HCT116 (cell line): ENCODE measurements at regions not wholly inside any gene's neighbourhood (a gene's known extent, or its start where the extent isn't known, plus 50 kb on each side); places are given as distances from the start of the nearest gene placed in this dataset.

Source experiments
- ATF3 ChIP-seq: IDR thresholded peaks from 2 replicates; pipeline ENCODE4 v1.6.1; 2012
- CEBPB ChIP-seq: IDR thresholded peaks from 2 replicates; pipeline ENCODE4 v1.6.1; 2012; ENCODE audit warnings: low read depth
- CTCF ChIP-seq, 3 experiments: fragments of 200-600 bp in 1 of 3; sonication (generic) in 1 of 3; IDR thresholded peaks in 2 of 3; conservative IDR thresholded peaks in 1 of 3; 2 replicates each; pipeline ENCODE4 v1.5.1; 2012 to 2017; ENCODE audit warnings: low read depth in 2 of 3, low read length in 2 of 3, antibody characterized with exemption in 1 of 3, borderline replicate concordance in 1 of 3, control low read depth in 1 of 3, mild to moderate bottlenecking in 1 of 3, mixed read lengths in 1 of 3, mixed run types in 1 of 3, moderate library complexity in 1 of 3; ENCODE audit not compliant: insufficient read depth in 1 of 3
- EZH2 ChIP-seq: fragments of 200-600 bp; sonication (generic); IDR thresholded peaks from 2 replicates; pipeline ENCODE4 v1.6.1; 2017; ENCODE audit warnings: antibody characterized with exemption, mixed run types
- FOSL1 ChIP-seq: IDR thresholded peaks from 2 replicates; pipeline ENCODE4 v1.6.1; 2012; ENCODE audit warnings: low read depth
- POLR2A ChIP-seq: IDR thresholded peaks from 2 replicates; pipeline ENCODE4 v1.7.0; 2011; ENCODE audit warnings: borderline replicate concordance; ENCODE audit not compliant: insufficient read depth, insufficient read length; ENCODE audit errors: extremely low read depth
- POLR2AphosphoS5 ChIP-seq: IDR thresholded peaks from 2 replicates; pipeline ENCODE4 v1.6.1; 2011; ENCODE audit warnings: mild to moderate bottlenecking, low read depth, low read length, moderate library complexity
- RAD21 ChIP-seq: IDR thresholded peaks from 2 replicates; pipeline ENCODE4 v1.6.1; 2012; ENCODE audit warnings: low read depth, mild to moderate bottlenecking
- REST ChIP-seq: IDR thresholded peaks from 2 replicates; pipeline ENCODE4 v1.6.1; 2012; ENCODE audit warnings: low read depth
- ZBTB33 ChIP-seq: IDR thresholded peaks from 2 replicates; pipeline ENCODE4 v1.6.1; 2011; ENCODE audit warnings: mild to moderate bottlenecking, low read length, moderate library complexity; ENCODE audit not compliant: insufficient replicate concordance; ENCODE audit errors: extremely low read depth

GRCh38 chr3:72021531-72021930 is 236.6 kb upstream of the PROK2 start:
- TF ChIP-seq POLR2A (no peak), CTCF (IDR thresholded peaks at IDR 0.05 in 2 of 3, conservative IDR thresholded peaks at IDR 0.05 in 1 of 3; ENCODE audit: borderline replicate concordance in 1 of 3, insufficient read depth in 1 of 3, low read depth in 2 of 3, low read length in 2 of 3) (no peak), CEBPB (no peak), EZH2 (no peak), RAD21 (no peak), POLR2AphosphoS5 (no peak), REST (no peak), ZBTB33 (no peak), ATF3 (no peak), FOSL1 (no peak)
